Left colon (tissue), 2 donors: ENCODE measurements at regions not wholly inside any gene's neighbourhood (a gene's known extent, or its start where the extent isn't known, plus 50 kb on each side); places are given as distances from the start of the nearest gene placed in this dataset.

Experiments
- ATAC-seq: fragments of 200-7000 bp; cut with Tn5 transposase; one replicate; pipeline ENCODE4 v1.9.1; 2020; ENCODE audit warnings: mild to moderate bottlenecking, moderate library complexity
- DNase-seq, 2 donors: peaks; one replicate each; pipeline ENCODE4 v3.0.0-alpha.2; 2020
- intact Hi-C, 2 donors: fragments of 100-400 bp; cut with DNase I in 1 of 2; cut with micrococcal nuclease in 1 of 2; formaldehyde crosslinking; loops; one replicate each; pipeline versions ENCODE4 v1.11.2 to v1.14.0; 2022; cut with DNase I, micrococcal nuclease
- donor health status: DM: no; HTN: no; CAD: no.
- donor health status: DM: yes; HTN: yes; CAD: no.

- ATAC-seq (no peak), DNase-seq (no peak)
- intact Hi-C loops = no loop called here
These were observed 76.4 kb upstream of the SEMA6D start for GRCh38 chr15:47640901-47641300.

DNA sequence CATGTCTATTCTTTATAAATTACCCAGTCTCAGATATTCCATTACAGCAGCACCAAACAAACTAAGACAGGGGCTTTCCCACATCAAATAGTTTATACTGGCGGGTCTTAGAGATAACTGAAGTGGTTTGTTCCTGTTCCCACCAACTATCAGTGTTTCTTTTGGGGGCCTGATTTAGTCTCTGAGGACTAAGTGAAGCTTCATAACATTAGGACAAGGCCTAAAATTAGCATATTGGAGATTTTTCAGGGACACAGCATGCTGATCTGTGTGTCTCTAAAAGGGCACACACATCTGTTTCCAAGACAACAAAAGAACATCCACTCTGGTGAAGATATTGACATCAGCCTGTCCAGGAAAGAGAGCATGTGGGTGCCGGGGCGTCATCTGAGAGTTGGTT lies 72.6 kb upstream of the SEMA6D start:
- DNase-seq (no peak), ATAC-seq (no peak)
- intact Hi-C loops = no loop called here

DNA sequence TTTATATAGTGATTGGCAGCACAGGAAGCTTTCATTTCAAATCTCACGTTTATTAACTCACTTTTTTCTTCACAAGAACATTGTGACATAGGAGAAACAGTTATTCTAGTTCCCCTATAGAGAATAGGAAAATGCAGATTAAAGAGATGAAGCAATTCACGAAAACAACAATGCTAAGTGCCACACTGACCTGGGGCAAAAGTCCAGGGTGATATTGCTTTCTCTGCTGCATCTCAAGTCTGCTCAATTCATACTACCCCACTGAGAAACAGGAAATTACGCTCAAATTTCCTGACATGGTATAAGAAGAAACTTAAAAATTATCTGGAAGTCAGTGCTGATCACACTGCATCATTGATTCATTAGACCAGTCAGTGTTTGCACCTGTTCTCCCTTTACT lies 66.7 kb upstream of the SEMA6D start:
- intact Hi-C loops = no loop called here
- ATAC-seq = no peak
- DNase-seq = no peak

DNA sequence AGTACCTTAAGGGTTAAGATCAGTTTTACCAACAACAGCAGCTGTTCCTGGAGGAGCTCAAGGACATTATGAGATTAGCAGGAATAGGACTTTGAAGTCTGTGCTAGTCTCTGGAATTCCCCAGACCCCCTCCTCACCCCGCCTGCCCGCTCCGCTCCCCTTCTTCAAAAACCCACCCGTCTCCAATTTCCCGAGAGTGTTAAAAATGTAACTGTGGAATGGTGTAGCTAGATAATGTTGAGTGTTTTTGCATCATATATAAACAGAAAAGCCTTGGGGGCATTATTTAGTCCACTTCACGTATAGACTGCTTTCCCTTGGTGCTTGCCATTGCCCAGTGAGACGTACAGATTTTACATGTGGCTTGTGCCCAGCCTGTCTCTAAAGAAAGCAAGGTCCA lies 65.0 kb upstream of the SEMA6D start:
- DNase-seq (no peak), ATAC-seq (no peak)
- intact Hi-C loops = no loop called here

DNA sequence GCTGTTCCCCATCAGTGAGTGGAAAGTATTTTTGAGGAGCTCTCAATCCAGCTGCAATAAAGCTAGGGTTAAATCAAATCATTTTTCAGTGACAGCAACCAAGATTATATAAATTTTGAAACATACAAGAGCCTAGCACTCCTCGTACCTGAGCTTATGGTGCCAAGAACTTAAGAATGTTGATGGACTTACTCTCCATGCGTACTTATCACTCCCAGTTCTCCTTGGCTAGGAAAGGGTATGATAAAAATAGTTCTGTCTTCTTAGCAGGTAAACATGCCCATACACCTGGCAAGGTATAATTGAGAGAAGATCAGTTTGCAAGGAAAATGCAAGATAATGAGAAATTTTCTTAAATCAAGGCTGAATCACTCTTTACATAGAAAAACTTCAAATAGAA lies 64.5 kb upstream of the SEMA6D start:
- DNase-seq (no peak), ATAC-seq (no peak)
- intact Hi-C loops = no loop called here

GRCh38 chr15:47661661-47662180 lies 55.6 kb upstream of the SEMA6D start:
- DNase-seq = no peak
- ATAC-seq = no peak
- intact Hi-C loops = no loop called here

- DNase-seq = no peak
- intact Hi-C loops = no loop called here
- no peak for ATAC-seq
These were observed 54.2 kb upstream of the SEMA6D start for GRCh38 chr15:47663101-47663500.
